Lower leg skin (tissue), 3 donors: ENCODE measurements at regions not wholly inside any gene's neighbourhood (a gene's known extent, or its start where the extent isn't known, plus 50 kb on each side); places are given as distances from the start of the nearest gene placed in this dataset.

ENCODE experiments used
- POLR2A ChIP-seq, 2 donors: fragments of 450-650 bp; IDR thresholded peaks; one replicate each; pipeline ENCODE4 v1.6.1; 2016 to 2017; ENCODE audit warnings: antibody characterized with exemption in 2 of 2, mild to moderate bottlenecking in 1 of 2, moderate library complexity in 1 of 2
- TF ChIP-seq, protein P1 (sequence below), 3 donors: fragments of 450-650 bp; IDR thresholded peaks; one replicate each; pipeline ENCODE4 v1.5.1; 2016; ENCODE audit warnings: antibody characterized with exemption in 3 of 3, mild to moderate bottlenecking in 3 of 3, moderate library complexity in 2 of 3

DNA sequence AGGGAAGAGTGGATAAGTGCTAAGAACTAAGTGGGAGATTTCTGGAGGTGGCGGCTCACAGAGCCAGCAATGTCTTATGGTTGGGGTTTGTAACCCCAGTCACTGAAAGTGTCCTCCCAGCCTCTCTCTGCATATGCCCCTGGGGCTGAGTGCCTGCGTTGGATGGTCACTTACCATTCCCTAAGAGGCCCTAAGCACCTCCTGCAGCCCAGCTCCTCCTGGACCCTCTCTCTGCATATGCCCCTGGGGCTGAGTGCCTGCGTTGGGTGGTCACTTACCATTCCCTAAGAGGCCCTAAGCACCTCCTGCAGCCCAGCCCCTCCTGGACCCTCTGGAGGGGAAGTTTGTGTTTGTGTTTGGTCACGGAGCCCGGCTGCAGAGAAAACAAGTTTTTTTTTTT, 425.8 kb downstream of the TMEM121 start:
- TF ChIP-seq, protein P1, sequence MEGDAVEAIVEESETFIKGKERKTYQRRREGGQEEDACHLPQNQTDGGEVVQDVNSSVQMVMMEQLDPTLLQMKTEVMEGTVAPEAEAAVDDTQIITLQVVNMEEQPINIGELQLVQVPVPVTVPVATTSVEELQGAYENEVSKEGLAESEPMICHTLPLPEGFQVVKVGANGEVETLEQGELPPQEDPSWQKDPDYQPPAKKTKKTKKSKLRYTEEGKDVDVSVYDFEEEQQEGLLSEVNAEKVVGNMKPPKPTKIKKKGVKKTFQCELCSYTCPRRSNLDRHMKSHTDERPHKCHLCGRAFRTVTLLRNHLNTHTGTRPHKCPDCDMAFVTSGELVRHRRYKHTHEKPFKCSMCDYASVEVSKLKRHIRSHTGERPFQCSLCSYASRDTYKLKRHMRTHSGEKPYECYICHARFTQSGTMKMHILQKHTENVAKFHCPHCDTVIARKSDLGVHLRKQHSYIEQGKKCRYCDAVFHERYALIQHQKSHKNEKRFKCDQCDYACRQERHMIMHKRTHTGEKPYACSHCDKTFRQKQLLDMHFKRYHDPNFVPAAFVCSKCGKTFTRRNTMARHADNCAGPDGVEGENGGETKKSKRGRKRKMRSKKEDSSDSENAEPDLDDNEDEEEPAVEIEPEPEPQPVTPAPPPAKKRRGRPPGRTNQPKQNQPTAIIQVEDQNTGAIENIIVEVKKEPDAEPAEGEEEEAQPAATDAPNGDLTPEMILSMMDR (IDR thresholded peaks at IDR 0.05) = no peak
- no peak for TF ChIP-seq POLR2A (IDR thresholded peaks at IDR 0.05)
